IPS-NIHi11 (cell line): ENCODE measurements at regions not wholly inside any gene's neighbourhood (a gene's known extent, or its start where the extent isn't known, plus 50 kb on each side); places are given as distances from the start of the nearest gene placed in this dataset.

ENCODE experiments used
- DNase-seq: peaks from one replicate; pipeline ENCODE4 v3.0.0; 2012; ENCODE audit warnings: mixed read lengths, low spot score

DNA sequence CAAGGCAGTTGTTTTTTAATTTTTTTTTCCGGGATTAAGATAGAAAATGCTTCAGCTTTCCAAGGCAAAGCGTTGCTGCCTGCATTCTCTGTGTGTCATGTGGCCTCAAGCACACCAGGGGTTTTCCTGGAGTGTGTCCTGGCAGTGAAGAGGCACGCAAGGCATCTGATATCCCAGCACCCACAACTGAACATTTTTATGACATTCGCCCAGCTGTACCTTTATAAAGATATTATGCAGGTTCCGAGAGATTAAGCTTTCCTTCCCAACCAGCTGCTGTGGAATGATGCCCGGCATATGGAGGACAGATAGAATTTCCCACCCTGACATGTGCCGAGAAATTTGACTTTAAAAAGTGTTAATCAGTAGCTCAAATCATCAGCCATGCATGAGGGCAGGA is 205.6 kb downstream of the GADD45G start:
- no peak for DNase-seq

DNA sequence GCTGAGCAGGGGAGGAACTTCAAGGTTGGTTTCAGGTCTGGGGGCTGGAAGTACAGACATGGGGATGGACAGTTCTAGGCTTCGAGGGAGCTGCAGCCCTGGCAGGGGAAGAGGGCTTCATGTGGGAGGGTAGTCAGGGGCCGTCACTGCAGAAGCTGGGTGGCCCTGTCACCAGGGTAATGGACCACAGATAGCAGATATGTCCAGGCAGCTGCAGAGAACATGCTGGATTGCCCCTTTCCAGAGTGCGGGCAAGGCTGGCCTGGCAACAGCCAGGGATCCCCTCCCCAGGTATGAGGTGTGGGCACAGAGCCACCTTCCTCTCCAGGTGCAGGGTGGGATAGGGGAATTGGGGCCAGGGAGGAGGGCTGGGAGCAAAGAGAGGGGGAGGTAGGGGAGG is 206.5 kb downstream of the GADD45G start:
- DNase-seq: no peak

DNA sequence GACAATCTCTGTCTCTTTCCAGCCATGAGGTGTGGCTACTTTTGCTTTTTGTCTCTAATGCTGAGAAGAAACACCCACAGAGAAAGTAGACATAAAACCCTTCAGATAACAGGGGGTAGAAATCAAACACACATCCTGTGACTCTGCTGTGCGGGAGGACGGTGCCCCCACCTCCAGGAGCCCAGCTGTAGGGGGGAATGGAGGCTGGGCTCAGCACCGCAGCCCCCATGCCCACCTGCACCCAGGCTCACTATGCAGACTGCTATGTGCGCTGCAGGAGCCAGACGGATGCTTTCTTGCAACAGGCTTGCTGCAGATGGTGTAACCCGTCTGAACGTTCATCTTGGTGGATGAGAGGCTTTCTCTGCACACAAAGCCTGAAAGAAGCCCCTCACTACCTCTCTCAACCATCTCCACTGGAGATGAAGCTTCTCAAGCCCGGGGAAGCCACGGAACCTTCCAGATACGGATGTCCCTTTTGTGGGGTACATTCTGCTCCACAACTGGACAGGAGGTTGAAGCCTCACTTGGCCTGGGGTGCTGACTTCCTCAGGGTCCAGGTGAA is 207.2 kb downstream of the GADD45G start:
- DNase-seq: no peak

GRCh38 chr9:89812556-89813181 is 207.9 kb downstream of the GADD45G start:
- DNase-seq: no peak

DNA sequence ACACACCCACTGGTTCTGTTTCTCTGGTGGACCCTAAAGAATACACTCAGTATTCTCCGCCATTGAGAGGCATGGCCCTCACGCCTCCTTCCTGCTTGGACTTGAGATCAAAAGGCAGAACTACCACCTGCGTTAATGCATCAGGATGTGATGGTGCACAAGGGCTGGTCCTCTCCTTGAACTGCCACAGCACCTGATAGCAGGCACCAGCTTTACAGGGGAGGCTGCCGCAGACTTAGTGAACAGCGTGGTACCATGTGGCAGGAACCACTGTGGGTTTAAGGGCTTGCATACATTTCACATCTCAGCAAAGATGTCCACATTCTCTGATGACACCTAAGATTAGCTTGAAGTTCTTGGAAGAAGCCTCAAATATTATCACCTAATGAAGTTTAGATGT is 208.7 kb downstream of the GADD45G start:
- no peak for DNase-seq

GRCh38 chr9:89814340-89815040 is 209.7 kb downstream of the GADD45G start:
- DNase-seq: no peak

- DNase-seq: no peak
Measured at GRCh38 chr9:89815061-89815902, 210.5 kb downstream of the GADD45G start.

- DNase-seq: no peak
Measured at GRCh38 chr9:89815903-89816573, 211.2 kb downstream of the GADD45G start.

DNA sequence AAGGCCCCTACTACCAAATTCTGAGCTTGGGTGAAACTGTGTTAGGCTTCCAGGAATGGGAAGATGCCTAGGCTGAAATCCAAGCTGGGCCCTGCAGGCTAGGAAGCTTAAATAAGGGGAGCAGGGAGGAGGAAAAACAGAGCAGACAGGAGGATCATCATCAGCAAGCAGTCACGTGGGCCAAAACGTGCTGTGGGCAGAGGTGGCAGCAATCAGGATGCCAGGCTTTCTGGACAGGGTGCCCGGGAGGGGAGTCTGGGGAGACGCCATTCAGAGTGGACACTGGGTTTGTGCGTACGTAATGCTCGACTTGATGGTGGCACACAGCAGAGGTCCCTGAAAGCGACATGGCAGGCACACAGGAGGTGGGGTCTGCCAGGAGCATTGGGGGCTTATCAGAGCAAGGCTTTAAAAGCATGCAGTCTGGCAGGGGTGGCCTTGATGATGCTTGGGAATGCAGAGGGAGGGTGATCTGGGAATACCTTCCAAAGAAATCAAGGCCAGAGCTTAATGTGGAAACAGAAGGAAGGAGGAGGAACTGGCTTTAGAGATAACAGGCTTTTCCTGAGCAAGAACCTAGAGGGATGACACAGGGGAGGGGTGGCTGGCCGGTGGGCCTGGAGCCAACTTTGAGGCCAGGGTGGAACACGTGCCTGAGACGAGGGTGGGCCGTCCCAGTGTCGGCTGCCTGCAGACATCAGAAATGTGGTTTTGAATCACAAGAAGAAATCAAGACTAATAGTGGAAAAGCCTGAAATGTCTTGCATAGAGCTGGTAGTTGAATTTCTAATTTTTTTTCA is 212.5 kb downstream of the GADD45G start:
- no peak for DNase-seq

DNA sequence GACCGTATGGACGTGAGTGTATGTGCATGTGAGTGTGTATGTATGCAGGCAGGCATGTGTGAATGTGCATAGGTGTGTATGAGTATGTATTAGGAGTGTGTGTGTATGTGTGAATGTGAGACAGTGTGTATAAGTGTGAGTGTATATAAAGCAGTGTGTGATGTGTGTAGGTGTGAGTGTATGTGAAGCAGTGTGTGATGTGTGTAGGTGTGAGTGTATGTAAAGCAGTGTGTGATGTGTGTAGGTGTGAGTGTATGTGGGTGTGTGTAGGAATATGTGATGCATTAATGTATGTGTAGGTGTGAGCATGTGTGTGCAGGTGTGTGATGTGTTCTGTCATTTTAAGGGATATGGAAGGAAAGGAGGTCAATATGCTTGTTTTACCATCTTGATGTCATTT is 215.5 kb downstream of the GADD45G start:
- no peak for DNase-seq

DNA sequence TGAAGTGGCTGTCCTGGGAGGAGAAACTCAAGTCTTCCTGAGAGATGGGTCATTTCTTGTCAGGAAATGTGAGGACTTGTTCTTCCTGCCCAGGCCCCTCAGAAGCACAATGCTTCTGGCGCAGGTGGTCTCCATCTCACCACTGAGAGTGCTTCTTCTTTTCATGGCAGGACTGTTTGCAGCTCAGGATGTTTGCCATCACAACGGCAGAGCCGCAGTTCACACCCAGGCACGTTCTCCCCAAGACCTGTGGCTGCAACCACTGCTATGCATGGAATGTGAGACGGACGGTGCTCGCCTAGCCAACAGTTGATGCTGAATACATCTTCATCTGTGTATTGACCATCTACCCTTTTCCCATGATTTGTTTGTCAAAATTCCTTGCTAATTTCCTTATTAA is 216.3 kb downstream of the GADD45G start:
- peak; percentile 42 for DNase-seq

DNA sequence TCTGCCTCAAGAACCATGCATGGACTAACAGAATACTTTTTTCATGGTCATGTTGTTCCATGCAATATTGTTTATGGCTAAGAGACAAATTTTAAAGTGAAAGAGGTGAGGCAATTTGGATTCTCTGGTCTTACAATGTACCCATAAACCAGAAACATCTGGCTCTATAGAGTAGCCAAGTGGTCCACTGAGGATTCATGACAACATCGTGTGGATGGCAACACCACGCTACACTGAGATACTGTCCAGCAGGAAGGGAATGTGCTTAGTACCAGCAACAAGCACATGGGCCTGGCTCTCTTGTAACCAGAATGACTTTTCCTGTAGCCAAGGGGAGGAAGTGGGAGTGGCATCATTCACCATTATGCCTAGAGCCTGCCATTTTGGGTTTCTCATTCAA is 218.2 kb downstream of the GADD45G start:
- DNase-seq: no peak

DNA sequence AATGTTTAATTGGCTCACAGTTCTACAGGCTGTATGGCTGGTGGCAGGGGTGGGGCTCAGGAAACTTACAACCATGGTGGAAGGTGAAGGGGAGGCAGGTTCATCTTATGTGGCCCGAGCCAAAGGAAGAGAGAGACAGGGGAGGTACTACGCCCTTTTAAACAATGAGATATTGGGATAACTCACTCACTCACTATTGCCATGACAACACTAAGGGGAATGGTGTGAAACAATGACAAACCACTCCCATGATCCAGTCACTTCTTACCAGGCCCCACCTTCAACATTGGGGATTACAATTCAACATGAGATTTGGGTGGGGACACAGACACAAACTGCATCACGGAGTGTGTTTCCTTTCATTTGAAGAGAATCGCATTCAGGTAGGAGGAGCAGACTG is 220.9 kb downstream of the GADD45G start:
- no peak for DNase-seq

DNA sequence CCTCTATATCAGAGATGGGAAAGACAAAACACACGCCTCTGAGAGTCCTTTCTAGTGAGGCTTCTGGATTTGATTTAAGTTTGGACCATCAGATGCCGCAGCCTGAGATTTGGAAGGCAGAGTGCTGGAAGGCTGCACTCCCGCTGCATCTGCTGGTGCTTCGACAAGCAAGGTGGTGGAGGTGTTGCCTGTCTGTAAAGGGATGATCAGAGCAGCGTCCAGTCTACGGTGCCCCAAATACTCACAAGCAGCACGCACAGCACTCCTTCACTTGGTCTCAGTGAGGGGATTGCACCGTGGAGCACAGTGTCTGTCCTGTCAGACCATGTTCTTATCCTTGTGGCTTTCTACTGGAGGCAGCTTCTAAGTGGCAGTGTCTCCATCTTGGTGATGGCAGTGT is 221.4 kb downstream of the GADD45G start:
- DNase-seq: no peak

GRCh38 chr9:89829346-89829745 is 224.5 kb downstream of the GADD45G start:
- no peak for DNase-seq

DNA sequence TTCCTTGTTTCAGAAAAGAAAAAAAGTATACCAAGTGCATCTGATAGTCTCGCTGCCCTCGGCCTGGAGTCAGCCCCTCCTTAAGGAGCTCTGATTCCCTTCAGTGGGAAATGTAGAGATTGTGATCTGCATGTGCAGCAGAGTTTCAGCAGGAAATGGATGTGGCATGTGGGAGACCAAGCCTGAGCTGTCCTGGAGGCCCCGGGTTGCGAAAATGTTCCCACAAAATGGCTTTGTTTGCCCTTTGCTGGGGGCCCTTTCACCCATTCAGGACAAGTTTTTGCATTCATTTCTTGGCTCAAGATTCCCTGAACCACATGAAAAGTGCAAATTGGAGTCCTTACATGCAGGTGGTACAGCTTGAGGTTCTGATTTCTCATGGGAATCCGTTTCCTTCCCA is 230.9 kb downstream of the GADD45G start:
- DNase-seq: no peak

DNA sequence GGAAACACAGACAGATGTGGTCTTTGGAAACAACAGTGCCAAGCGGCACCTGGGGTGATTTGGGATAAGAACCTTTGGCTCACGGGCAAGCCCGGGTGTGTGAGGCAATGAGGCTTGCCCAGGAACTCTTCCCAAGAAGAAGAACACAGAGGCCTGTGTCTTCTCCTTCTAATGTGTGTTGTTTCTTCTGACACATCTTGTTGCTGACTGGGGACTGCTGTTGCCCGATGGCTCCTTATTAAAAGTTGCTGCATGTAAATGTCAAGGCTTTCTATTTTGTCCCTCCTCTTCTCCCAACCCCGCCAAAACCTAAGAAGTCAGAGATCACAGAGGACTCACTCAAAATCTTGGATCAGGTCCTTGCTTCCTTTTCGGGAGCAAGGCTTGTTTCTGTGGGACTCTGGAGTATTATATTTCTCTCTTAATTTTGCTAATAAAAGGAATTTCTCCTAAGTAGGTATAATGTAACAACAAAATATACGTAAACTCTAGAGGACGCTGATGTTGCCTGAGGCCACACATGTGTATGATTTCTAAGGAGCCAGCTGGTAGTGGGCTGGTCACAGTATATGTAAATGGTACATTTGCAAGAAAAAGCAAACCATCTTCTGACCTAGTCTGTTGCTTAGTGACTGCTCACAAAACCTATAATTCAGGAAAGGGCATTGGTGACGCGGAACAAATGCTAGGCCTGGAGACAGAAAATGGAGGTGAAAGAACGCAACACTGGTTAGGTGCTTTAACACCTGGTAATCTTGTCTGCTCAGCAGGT is 232.5 kb downstream of the GADD45G start:
- DNase-seq: no peak

DNA sequence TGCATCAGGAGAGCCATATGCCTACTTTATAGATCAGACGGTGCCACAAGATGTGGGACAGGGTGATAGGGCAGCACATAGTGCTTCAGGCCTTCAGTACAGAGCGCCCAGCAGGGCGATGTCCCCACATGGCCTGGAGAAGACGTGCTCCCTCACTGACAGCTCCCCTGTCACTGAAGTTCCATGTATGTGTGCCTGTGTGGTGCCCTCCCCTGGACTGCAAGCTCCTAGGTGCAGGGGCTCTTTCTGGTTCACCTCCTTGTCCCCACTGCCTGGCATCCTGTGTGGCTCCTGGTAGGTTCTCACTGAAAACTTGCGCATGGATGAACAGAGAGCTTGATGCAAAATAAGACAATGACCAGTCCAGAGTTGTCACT is 233.1 kb downstream of the GADD45G start:
- no peak for DNase-seq

DNA sequence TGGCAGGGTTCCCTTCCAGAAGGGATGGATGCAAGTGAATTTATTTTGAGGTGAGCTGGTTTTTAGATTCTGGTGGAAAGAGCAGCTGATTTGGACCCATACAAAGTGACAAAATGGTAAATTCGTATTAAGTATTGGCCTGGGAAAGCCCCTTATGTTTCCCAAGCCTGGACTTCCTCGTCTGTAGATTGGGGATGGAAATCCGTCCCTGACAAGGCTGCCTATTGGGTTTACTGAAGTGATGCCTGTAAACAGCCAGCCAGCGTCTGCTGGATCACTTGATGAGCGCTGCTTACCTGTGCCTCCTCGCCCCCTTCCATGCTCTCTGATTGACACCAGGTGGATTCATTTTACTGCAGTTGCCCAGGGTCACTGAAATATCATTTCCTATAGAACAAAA is 233.8 kb downstream of the GADD45G start:
- DNase-seq: no peak

DNA sequence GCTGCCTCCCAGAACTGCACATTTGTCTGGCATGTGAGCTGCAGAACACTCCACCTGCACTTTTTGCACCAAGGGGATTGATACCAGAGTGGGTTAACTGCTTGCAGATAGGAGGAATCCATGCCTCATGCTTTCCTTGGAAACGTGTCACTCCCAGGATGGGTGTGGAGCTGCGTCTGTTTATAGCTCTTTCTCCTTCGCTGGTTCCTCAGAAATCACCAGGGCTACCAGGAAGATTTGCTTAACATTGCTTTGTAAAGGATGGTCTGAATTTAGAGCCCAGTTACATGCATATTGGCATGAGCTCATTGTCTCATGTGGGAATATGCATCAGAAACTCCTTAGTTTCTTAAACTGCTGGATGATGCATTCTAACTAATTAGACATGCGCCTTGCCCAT is 234.6 kb downstream of the GADD45G start:
- no peak for DNase-seq

DNA sequence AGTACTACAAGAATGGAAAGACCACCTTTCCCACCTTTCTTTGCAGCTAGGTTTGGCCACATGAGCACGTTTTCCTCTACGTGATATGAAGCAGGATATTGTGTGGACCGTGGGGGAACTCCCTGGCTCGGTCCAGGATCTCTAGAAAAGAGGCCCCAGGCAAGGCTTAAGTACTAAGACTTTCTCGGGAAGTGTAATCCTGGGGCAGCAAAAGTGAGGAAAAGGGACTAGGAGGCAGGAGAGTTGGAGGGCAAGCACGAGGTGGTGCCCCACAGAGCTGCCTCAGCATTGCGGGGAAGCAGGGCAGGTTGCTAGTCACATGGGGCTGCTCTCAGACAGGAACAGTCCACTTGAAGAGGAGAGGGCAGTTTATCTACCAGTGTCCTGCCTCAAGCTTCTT is 235.1 kb downstream of the GADD45G start:
- DNase-seq: no peak
